Lower leg skin (tissue), 3 donors: ENCODE measurements at regions not wholly inside any gene's neighbourhood (a gene's known extent, or its start where the extent isn't known, plus 50 kb on each side); places are given as distances from the start of the nearest gene placed in this dataset.

Experiments used
- POLR2A ChIP-seq, 2 donors: fragments of 450-650 bp; IDR thresholded peaks; one replicate each; pipeline ENCODE4 v1.6.1; 2016 to 2017; ENCODE audit warnings: antibody characterized with exemption in 2 of 2, mild to moderate bottlenecking in 1 of 2, moderate library complexity in 1 of 2
- TF ChIP-seq, protein P1 (sequence below), 3 donors: fragments of 450-650 bp; IDR thresholded peaks; one replicate each; pipeline ENCODE4 v1.5.1; 2016; ENCODE audit warnings: antibody characterized with exemption in 3 of 3, mild to moderate bottlenecking in 3 of 3, moderate library complexity in 2 of 3

DNA sequence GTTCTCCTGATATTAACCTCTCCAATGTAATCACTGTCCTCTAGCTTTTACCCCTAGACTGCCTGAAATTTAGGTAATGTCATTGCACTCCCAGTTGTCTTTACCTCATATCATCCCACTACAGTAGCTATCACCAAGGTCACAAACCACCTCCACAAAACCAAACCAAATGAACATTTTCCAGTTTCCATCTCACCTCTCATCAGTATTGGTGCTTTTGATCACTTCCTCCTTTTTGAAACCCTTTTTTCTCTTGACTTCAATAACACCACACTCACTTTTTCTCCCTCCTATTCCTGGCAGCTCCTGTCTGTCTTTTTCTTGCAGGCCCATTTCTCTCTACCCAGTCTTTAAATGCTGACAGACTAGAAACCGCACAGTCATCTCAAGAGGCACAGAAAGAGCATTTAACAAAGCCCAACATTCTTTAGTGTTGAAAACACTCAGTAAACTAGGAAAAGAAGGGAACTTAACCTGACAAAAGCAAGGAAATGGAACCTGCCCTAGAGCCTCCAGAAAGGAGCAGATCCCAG is 95.9 kb upstream of the SIX2 start:
- TF ChIP-seq, protein P1, sequence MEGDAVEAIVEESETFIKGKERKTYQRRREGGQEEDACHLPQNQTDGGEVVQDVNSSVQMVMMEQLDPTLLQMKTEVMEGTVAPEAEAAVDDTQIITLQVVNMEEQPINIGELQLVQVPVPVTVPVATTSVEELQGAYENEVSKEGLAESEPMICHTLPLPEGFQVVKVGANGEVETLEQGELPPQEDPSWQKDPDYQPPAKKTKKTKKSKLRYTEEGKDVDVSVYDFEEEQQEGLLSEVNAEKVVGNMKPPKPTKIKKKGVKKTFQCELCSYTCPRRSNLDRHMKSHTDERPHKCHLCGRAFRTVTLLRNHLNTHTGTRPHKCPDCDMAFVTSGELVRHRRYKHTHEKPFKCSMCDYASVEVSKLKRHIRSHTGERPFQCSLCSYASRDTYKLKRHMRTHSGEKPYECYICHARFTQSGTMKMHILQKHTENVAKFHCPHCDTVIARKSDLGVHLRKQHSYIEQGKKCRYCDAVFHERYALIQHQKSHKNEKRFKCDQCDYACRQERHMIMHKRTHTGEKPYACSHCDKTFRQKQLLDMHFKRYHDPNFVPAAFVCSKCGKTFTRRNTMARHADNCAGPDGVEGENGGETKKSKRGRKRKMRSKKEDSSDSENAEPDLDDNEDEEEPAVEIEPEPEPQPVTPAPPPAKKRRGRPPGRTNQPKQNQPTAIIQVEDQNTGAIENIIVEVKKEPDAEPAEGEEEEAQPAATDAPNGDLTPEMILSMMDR (IDR thresholded peaks at IDR 0.05): no peak
- no peak for TF ChIP-seq POLR2A (IDR thresholded peaks at IDR 0.05)
